H9 (cell line): ENCODE measurements at regions not wholly inside any gene's neighbourhood (a gene's known extent, or its start where the extent isn't known, plus 50 kb on each side); places are given as distances from the start of the nearest gene placed in this dataset.

Source experiments
- DNase-seq: peaks from one replicate; pipeline ENCODE4 v3.0.0-alpha.2; 2017
- H2AFZ ChIP-seq: one replicate; pipeline ENCODE4 v1.6.1; 2013; ENCODE audit warnings: mild to moderate bottlenecking, low read length, control low read depth, moderate library complexity
- H2AK5ac ChIP-seq: 2 replicates; pipeline ENCODE4 v1.6.1; 2013; ENCODE audit warnings: low read length, control low read depth, mixed read lengths; ENCODE audit not compliant: insufficient read length
- H2BK120ac ChIP-seq: one replicate; pipeline ENCODE4 v1.6.1; 2013; ENCODE audit warnings: low read depth, mild to moderate bottlenecking, low read length, control low read depth, inconsistent platforms; ENCODE audit not compliant: poor library complexity, severe bottlenecking
- H2BK12ac ChIP-seq: 2 replicates; pipeline ENCODE4 v1.6.1; 2013; ENCODE audit warnings: low read length, control low read depth, mixed read lengths, low read depth; ENCODE audit not compliant: insufficient read length
- H2BK15ac ChIP-seq: 2 replicates; pipeline ENCODE4 v1.6.1; 2013; ENCODE audit warnings: low read depth, low read length, control low read depth
- H2BK20ac ChIP-seq: one replicate; pipeline ENCODE4 v1.6.1; 2013; ENCODE audit warnings: low read depth, mild to moderate bottlenecking, low read length, control low read depth, inconsistent platforms; ENCODE audit not compliant: poor library complexity, severe bottlenecking
- H2BK5ac ChIP-seq: 2 replicates; pipeline ENCODE4 v1.6.1; 2013; ENCODE audit warnings: low read length, control low read depth, mixed read lengths; ENCODE audit not compliant: insufficient read length
- H3K14ac ChIP-seq: 2 replicates; pipeline ENCODE4 v1.6.1; 2013; ENCODE audit warnings: low read length, control low read depth; ENCODE audit not compliant: insufficient read depth
- H3K18ac ChIP-seq: 2 replicates; pipeline ENCODE4 v1.6.1; 2013; ENCODE audit warnings: low read depth, mild to moderate bottlenecking, mixed read lengths, low read length, control low read depth; ENCODE audit not compliant: insufficient read length
- H3K23ac ChIP-seq: 2 replicates; pipeline ENCODE4 v1.6.1; 2013; ENCODE audit warnings: low read length, control low read depth, mixed read lengths, low read depth; ENCODE audit not compliant: insufficient read length
- H3K23me2 ChIP-seq: 2 replicates; pipeline ENCODE4 v1.6.1; 2013; ENCODE audit warnings: low read depth, mild to moderate bottlenecking, mixed read lengths, low read length, control low read depth; ENCODE audit not compliant: insufficient read length, poor library complexity, severe bottlenecking
- H3K27ac ChIP-seq: 2 replicates; pipeline ENCODE4 v1.5.1; 2013; ENCODE audit warnings: low read length, control low read depth, mixed read lengths, low read depth; ENCODE audit not compliant: insufficient read length
- H3K27me3 ChIP-seq: 2 replicates; pipeline ENCODE4 v1.6.1; 2013; ENCODE audit warnings: low read length, control low read depth, inconsistent platforms; ENCODE audit not compliant: insufficient read depth
- H3K4ac ChIP-seq: 2 replicates; pipeline ENCODE4 v1.6.1; 2013; ENCODE audit warnings: low read depth, mild to moderate bottlenecking, control low read depth, inconsistent platforms, low read length, moderate library complexity
- H3K4me1 ChIP-seq: 2 replicates; pipeline ENCODE4 v1.6.1; 2013; ENCODE audit warnings: low read length, control low read depth, inconsistent platforms; ENCODE audit not compliant: insufficient read depth
- H3K4me2 ChIP-seq: 2 replicates; pipeline ENCODE4 v1.6.1; 2013; ENCODE audit warnings: low read length, control low read depth, mixed read lengths; ENCODE audit not compliant: insufficient read length, insufficient read depth
- H3K56ac ChIP-seq: 2 replicates; pipeline ENCODE4 v1.6.1; 2013; ENCODE audit warnings: low read depth, mild to moderate bottlenecking, mixed read lengths, low read length, control low read depth; ENCODE audit not compliant: insufficient read length
- H3K79me1 ChIP-seq: 2 replicates; pipeline ENCODE4 v1.6.1; 2013; ENCODE audit warnings: low read depth, mild to moderate bottlenecking, moderate library complexity, low read length, control low read depth, inconsistent platforms; ENCODE audit not compliant: insufficient read depth, poor library complexity, severe bottlenecking
- H3K79me2 ChIP-seq: 2 replicates; pipeline ENCODE4 v1.6.1; 2013; ENCODE audit warnings: low read length, control low read depth, inconsistent platforms; ENCODE audit not compliant: insufficient read depth
- H3K9ac ChIP-seq: 2 replicates; pipeline ENCODE4 v1.6.1; 2013; ENCODE audit warnings: low read length, control low read depth, mixed read lengths; ENCODE audit not compliant: insufficient read length; ENCODE audit errors: extremely low read depth
- H3K9me3 ChIP-seq: one replicate; pipeline ENCODE4 v1.6.1; 2013; ENCODE audit warnings: low read depth, low read length, inconsistent platforms; ENCODE audit not compliant: control insufficient read depth
- H3T11ph ChIP-seq: one replicate; pipeline ENCODE4 v1.6.1; 2013; ENCODE audit warnings: mild to moderate bottlenecking, low read length, control low read depth, inconsistent platforms
- H4K20me1 ChIP-seq: one replicate; pipeline ENCODE4 v1.6.1; 2013; ENCODE audit not compliant: control insufficient read depth, insufficient read length, insufficient read depth
- H4K5ac ChIP-seq: 2 replicates; pipeline ENCODE4 v1.6.1; 2013; ENCODE audit warnings: low read depth, mild to moderate bottlenecking, mixed read lengths, low read length, control low read depth; ENCODE audit not compliant: insufficient read length
- H4K8ac ChIP-seq: replicated peaks from 2 replicates; pipeline ENCODE4 v1.6.1; 2013; ENCODE audit warnings: low read length, control low read depth, mixed read lengths, low read depth; ENCODE audit not compliant: insufficient read length
- H4K91ac ChIP-seq: 2 replicates; pipeline ENCODE4 v1.6.1; 2013; ENCODE audit warnings: low read depth, mild to moderate bottlenecking, moderate library complexity, mixed read lengths, low read length, control low read depth; ENCODE audit not compliant: insufficient read length
- H3K27ac Mint-ChIP-seq, 3 experiments: 2 replicates in 2 of 3; 3 replicates in 1 of 3; pipeline ENCODE4 v1.8.0; 2020 to 2021; ENCODE audit warnings: mixed read lengths in 3 of 3, mild to moderate bottlenecking in 1 of 3, moderate library complexity in 1 of 3
- H3K27me3 Mint-ChIP-seq: 2 replicates; pipeline ENCODE4 v1.8.0; 2021; ENCODE audit warnings: low read depth, mild to moderate bottlenecking, moderate library complexity, mixed read lengths
- H3K36me3 Mint-ChIP-seq, 3 experiments: 2 replicates in 2 of 3; 3 replicates in 1 of 3; pipeline ENCODE4 v1.8.0; 2020 to 2021; ENCODE audit warnings: low read depth in 3 of 3, mixed read lengths in 3 of 3; ENCODE audit not compliant: insufficient read depth in 1 of 3
- H3K4me1 Mint-ChIP-seq, 2 experiments: 2 replicates each; pipeline ENCODE4 v1.8.0; 2020; ENCODE audit warnings: mixed read lengths in 2 of 2
- H3K4me3 Mint-ChIP-seq, 2 experiments: 2 replicates in 1 of 2; 3 replicates in 1 of 2; pipeline ENCODE4 v1.8.0; 2020 to 2021; ENCODE audit warnings: mild to moderate bottlenecking in 2 of 2, mixed read lengths in 2 of 2, moderate library complexity in 1 of 2
- H3K9me3 Mint-ChIP-seq, 2 experiments: 2 replicates in 1 of 2; 3 replicates in 1 of 2; pipeline ENCODE4 v1.8.0; 2020; ENCODE audit warnings: mild to moderate bottlenecking in 2 of 2, mixed read lengths in 2 of 2, moderate library complexity in 1 of 2
- WGBS: extraction: QIAGEN DNeasy Blood & Tissue Kit; methylation state at CpG from one replicate; pipeline ENCODE4 v1.1.7; 2013; ENCODE audit warnings: missing lambda C conversion rate, low lambda C conversion rate, mixed read lengths; ENCODE audit not compliant: insufficient read length; ENCODE audit errors: extremely low coverage; 5-methylcytosine and 5-hydroxymethylcytosine counted together
- TF ChIP-seq, protein P1 (sequence below): fragments of 200-600 bp; sonication (generic); conservative IDR thresholded peaks from 3 replicates; pipeline ENCODE4 v1.8.0; 2021; ENCODE audit warnings: antibody characterized with exemption, mild to moderate bottlenecking

- TF ChIP-seq, protein P1, sequence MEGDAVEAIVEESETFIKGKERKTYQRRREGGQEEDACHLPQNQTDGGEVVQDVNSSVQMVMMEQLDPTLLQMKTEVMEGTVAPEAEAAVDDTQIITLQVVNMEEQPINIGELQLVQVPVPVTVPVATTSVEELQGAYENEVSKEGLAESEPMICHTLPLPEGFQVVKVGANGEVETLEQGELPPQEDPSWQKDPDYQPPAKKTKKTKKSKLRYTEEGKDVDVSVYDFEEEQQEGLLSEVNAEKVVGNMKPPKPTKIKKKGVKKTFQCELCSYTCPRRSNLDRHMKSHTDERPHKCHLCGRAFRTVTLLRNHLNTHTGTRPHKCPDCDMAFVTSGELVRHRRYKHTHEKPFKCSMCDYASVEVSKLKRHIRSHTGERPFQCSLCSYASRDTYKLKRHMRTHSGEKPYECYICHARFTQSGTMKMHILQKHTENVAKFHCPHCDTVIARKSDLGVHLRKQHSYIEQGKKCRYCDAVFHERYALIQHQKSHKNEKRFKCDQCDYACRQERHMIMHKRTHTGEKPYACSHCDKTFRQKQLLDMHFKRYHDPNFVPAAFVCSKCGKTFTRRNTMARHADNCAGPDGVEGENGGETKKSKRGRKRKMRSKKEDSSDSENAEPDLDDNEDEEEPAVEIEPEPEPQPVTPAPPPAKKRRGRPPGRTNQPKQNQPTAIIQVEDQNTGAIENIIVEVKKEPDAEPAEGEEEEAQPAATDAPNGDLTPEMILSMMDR = no peak
- Histone ChIP-seq H2BK5ac (no peak overlapping the region), H2BK120ac (no peak overlapping the region), H4K5ac (no peak overlapping the region), H4K20me1 (no peaks in the 10 kb centered on the region), H3K4me1 (no peaks in the 10 kb centered on the region), H3T11ph (no peak overlapping the region), H2BK20ac (no peak overlapping the region), H3K56ac (no peak overlapping the region), H3K9ac (no peak overlapping the region), H3K79me2 (no peaks in the 10 kb centered on the region), H3K23me2 (no peaks in the 10 kb centered on the region), H4K91ac (no peak overlapping the region), H2AFZ (no peak overlapping the region), H4K8ac (no peak overlapping the region), H3K9me3 (no peaks in the 10 kb centered on the region), H3K27ac (no peak overlapping the region), H2AK5ac (no peak overlapping the region), H3K18ac (no peak overlapping the region), H2BK12ac (no peak overlapping the region), H3K4me2 (no peak overlapping the region), H3K23ac (no peak overlapping the region), H3K14ac (no peak overlapping the region), H2BK15ac (no peak overlapping the region), H3K27me3 (no peaks in the 10 kb centered on the region), H3K4ac (no peak overlapping the region), H3K79me1 (no peaks in the 10 kb centered on the region)
- H3K36me3 Mint-ChIP-seq = peaks cover 0 to 9% (median 3%) of the 10 kb centered on the region in 3 experiments; a peak in 5 of 7 replicates
- WGBS = no CpG with 5 or more reads among the region's 3 CpGs
- no peak overlapping the region for H3K27ac Mint-ChIP-seq
- DNase-seq = no peak
- no peak overlapping the region for H3K4me3 Mint-ChIP-seq
- peaks cover 29 to 38% of the 10 kb centered on the region in 2 experiments for H3K9me3 Mint-ChIP-seq
- H3K4me1 Mint-ChIP-seq = no peaks in the 10 kb centered on the region
- H3K27me3 Mint-ChIP-seq = no peaks in the 10 kb centered on the region; the same call in none of the 2 replicates
Measured at GRCh38 chr4:184922301-184922700, 96.0 kb upstream of the HELT start.
